ENCODE measurements at regions not wholly inside any gene's neighbourhood (a gene's known extent, or its start where the extent isn't known, plus 50 kb on each side); places are given as distances from the start of the nearest gene placed in this dataset.

DNA sequence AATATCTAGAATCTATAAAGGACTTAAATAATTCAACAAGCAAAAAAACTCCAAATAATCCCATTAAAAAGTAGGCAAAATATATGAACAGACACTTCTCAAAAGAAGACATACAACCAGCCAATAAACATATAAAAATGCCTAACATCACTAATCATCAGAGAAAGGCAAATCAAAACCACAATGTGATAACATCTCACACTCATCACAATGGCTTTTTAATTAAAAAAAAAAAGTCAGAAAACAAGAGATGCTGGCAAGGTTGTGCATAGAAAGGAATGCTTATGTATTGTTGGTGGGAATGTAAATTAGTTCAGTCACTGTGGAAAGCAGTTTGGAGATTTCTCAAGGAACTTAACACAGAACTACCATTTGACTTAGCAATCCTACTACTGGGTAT is 979.6 kb upstream of the MAP3K7 start:
- Histone ChIP-seq H3K79me2 (ENCODE audit: control insufficient read depth in 1 of 2, insufficient read depth in 2 of 2, low read length in 2 of 2) (no peaks in the 10 kb centered on the region), H3K4me3 (ENCODE audit: extremely low read depth in 1 of 4, insufficient read depth in 2 of 4, low read depth in 3 of 4, low read length in 4 of 4) (no peak overlapping the region), H2BK5ac (ENCODE audit: low read depth, low read length) (no peak overlapping the region), H2AFZ (ENCODE audit: low read length) (no peak overlapping the region), H3K9ac (replicated peaks in 1 of 4; ENCODE audit: extremely low read depth in 1 of 4, low read depth in 3 of 4, low read length in 3 of 4) (no peak overlapping the region), H4K8ac (ENCODE audit: extremely low read depth, insufficient read depth, low read length) (no peak overlapping the region), H3K56ac (replicated peaks; ENCODE audit: insufficient read length, low read depth, low read length) (no peak overlapping the region), H2BK15ac (ENCODE audit: low read length) (no peak overlapping the region), H2BK12ac (ENCODE audit: low read depth, low read length) (no peak overlapping the region), H2AK5ac (ENCODE audit: low read depth, low read length) (no peak overlapping the region), H4K20me1 (replicated peaks in 1 of 2; ENCODE audit: control insufficient read depth in 1 of 2, insufficient read depth in 2 of 2, low read length in 2 of 2) (no peaks in the 10 kb centered on the region), H3K23ac (ENCODE audit: insufficient read length) (no peak overlapping the region), H3K4me2 (ENCODE audit: insufficient read depth in 1 of 2, low read depth in 2 of 2, low read length in 2 of 2) (no peak overlapping the region), H4K91ac (replicated peaks; ENCODE audit: insufficient read length, low read length) (no peak overlapping the region), H3K18ac (ENCODE audit: extremely low read depth, low read length) (no peak overlapping the region), H3K4me1 (replicated peaks in 1 of 4; ENCODE audit: control insufficient read depth in 3 of 4, insufficient read depth in 4 of 4, low read length in 3 of 4) (no peaks in the 10 kb centered on the region; a peak in 1 of 7 replicates), H3K79me1 (ENCODE audit: low read depth, low read length) (no peaks in the 10 kb centered on the region), H4K5ac (ENCODE audit: insufficient read length, low read depth, low read length) (no peak overlapping the region), H3K9me3 (ENCODE audit: insufficient read depth in 2 of 2, low read depth in 1 of 2, low read length in 1 of 2) (no peaks in the 10 kb centered on the region; a peak in 1 of 4 replicates), H3K27me3 (replicated peaks in 1 of 4; ENCODE audit: control insufficient read depth in 3 of 4, extremely low read depth in 1 of 4, insufficient read depth in 3 of 4, low read length in 3 of 4) (no peaks in the 10 kb centered on the region), H2BK120ac (replicated peaks; ENCODE audit: low read depth, low read length) (no peak overlapping the region), H3K4ac (replicated peaks; ENCODE audit: insufficient read length, low read depth, low read length) (no peak overlapping the region), H2BK20ac (ENCODE audit: low read length) (no peak overlapping the region), H3K27ac (ENCODE audit: low read depth, low read length) (no peak overlapping the region), H3K14ac (ENCODE audit: insufficient read length) (no peak overlapping the region), H3K36me3 (ENCODE audit: control insufficient read depth in 2 of 4, insufficient read depth in 4 of 4, low read length in 3 of 4) (no peaks in the 10 kb centered on the region), H3K23me2 (ENCODE audit: low read depth, low read length) (no peaks in the 10 kb centered on the region)
- ChIA-PET POLR2A (ENCODE audit: partially characterized antibody) (no interaction called here), CTCF (ENCODE audit: partially characterized antibody) (no interaction called here)
- FAIRE-seq (no peak), DNase-seq (ENCODE audit: low read depth in 1 of 2, low spot score in 2 of 2) (no peak)
- TF ChIP-seq EZH2 (IDR thresholded peaks at IDR 0.05; ENCODE audit: low read depth, low read length, severe bottlenecking), result no peak
- TF ChIP-seq, protein P1, sequence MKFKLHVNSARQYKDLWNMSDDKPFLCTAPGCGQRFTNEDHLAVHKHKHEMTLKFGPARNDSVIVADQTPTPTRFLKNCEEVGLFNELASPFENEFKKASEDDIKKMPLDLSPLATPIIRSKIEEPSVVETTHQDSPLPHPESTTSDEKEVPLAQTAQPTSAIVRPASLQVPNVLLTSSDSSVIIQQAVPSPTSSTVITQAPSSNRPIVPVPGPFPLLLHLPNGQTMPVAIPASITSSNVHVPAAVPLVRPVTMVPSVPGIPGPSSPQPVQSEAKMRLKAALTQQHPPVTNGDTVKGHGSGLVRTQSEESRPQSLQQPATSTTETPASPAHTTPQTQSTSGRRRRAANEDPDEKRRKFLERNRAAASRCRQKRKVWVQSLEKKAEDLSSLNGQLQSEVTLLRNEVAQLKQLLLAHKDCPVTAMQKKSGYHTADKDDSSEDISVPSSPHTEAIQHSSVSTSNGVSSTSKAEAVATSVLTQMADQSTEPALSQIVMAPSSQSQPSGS (IDR thresholded peaks at IDR 0.05; ENCODE audit: low read length), result no peak
- TF ChIP-seq, protein P2, sequence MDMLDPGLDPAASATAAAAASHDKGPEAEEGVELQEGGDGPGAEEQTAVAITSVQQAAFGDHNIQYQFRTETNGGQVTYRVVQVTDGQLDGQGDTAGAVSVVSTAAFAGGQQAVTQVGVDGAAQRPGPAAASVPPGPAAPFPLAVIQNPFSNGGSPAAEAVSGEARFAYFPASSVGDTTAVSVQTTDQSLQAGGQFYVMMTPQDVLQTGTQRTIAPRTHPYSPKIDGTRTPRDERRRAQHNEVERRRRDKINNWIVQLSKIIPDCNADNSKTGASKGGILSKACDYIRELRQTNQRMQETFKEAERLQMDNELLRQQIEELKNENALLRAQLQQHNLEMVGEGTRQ (IDR thresholded peaks at IDR 0.05; ENCODE audit: low read length), result no peak
- TF ChIP-seq JUN (IDR thresholded peaks at IDR 0.05; ENCODE audit: low read depth, low read length), result no peak
- TF ChIP-seq BCL11A (IDR thresholded peaks at IDR 0.05; ENCODE audit: low read depth in 2 of 2, low read length in 2 of 2), result no peak
- no peak for TF ChIP-seq MAFK (IDR thresholded peaks at IDR 0.05; ENCODE audit: low read depth, low read length)
- TF ChIP-seq NRF1 (IDR thresholded peaks at IDR 0.05; ENCODE audit: low read depth, low read length), result no peak
- no peak for TF ChIP-seq HDAC6 (IDR thresholded peaks at IDR 0.05; ENCODE audit: low read depth, low read length)
- TF ChIP-seq, protein P3, sequence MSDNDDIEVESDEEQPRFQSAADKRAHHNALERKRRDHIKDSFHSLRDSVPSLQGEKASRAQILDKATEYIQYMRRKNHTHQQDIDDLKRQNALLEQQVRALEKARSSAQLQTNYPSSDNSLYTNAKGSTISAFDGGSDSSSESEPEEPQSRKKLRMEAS (IDR thresholded peaks at IDR 0.05), result no peak
- TF ChIP-seq POLR2AphosphoS5 (IDR thresholded peaks at IDR 0.05; ENCODE audit: low read depth, low read length), result no peak
- TF ChIP-seq CEBPB (IDR thresholded peaks at IDR 0.05; ENCODE audit: low read depth, low read length), result no peak
- TF ChIP-seq NANOG (IDR thresholded peaks at IDR 0.05; ENCODE audit: insufficient read depth, low read depth, low read length, poor library complexity, severe bottlenecking), result no peak
- TF ChIP-seq TAF1 (IDR thresholded peaks at IDR 0.05; ENCODE audit: low read depth, low read length), result no peak
- TF ChIP-seq CHD1 (IDR thresholded peaks at IDR 0.05; ENCODE audit: low read depth, low read length), result no peak

Data from H1 (cell line).